H9 (cell line): ENCODE measurements at regions not wholly inside any gene's neighbourhood (a gene's known extent, or its start where the extent isn't known, plus 50 kb on each side); places are given as distances from the start of the nearest gene placed in this dataset.

ENCODE experiments used
- DNase-seq: peaks from one replicate; pipeline ENCODE4 v3.0.0-alpha.2; 2017
- H2AFZ ChIP-seq: one replicate; pipeline ENCODE4 v1.6.1; 2013; ENCODE audit warnings: mild to moderate bottlenecking, low read length, control low read depth, moderate library complexity
- H2AK5ac ChIP-seq: 2 replicates; pipeline ENCODE4 v1.6.1; 2013; ENCODE audit warnings: low read length, control low read depth, mixed read lengths; ENCODE audit not compliant: insufficient read length
- H2BK120ac ChIP-seq: one replicate; pipeline ENCODE4 v1.6.1; 2013; ENCODE audit warnings: low read depth, mild to moderate bottlenecking, low read length, control low read depth, inconsistent platforms; ENCODE audit not compliant: poor library complexity, severe bottlenecking
- H2BK12ac ChIP-seq: 2 replicates; pipeline ENCODE4 v1.6.1; 2013; ENCODE audit warnings: low read length, control low read depth, mixed read lengths, low read depth; ENCODE audit not compliant: insufficient read length
- H2BK15ac ChIP-seq: 2 replicates; pipeline ENCODE4 v1.6.1; 2013; ENCODE audit warnings: low read depth, low read length, control low read depth
- H2BK20ac ChIP-seq: one replicate; pipeline ENCODE4 v1.6.1; 2013; ENCODE audit warnings: low read depth, mild to moderate bottlenecking, low read length, control low read depth, inconsistent platforms; ENCODE audit not compliant: poor library complexity, severe bottlenecking
- H2BK5ac ChIP-seq: 2 replicates; pipeline ENCODE4 v1.6.1; 2013; ENCODE audit warnings: low read length, control low read depth, mixed read lengths; ENCODE audit not compliant: insufficient read length
- H3K14ac ChIP-seq: 2 replicates; pipeline ENCODE4 v1.6.1; 2013; ENCODE audit warnings: low read length, control low read depth; ENCODE audit not compliant: insufficient read depth
- H3K18ac ChIP-seq: 2 replicates; pipeline ENCODE4 v1.6.1; 2013; ENCODE audit warnings: low read depth, mild to moderate bottlenecking, mixed read lengths, low read length, control low read depth; ENCODE audit not compliant: insufficient read length
- H3K23ac ChIP-seq: 2 replicates; pipeline ENCODE4 v1.6.1; 2013; ENCODE audit warnings: low read length, control low read depth, mixed read lengths, low read depth; ENCODE audit not compliant: insufficient read length
- H3K23me2 ChIP-seq: 2 replicates; pipeline ENCODE4 v1.6.1; 2013; ENCODE audit warnings: low read depth, mild to moderate bottlenecking, mixed read lengths, low read length, control low read depth; ENCODE audit not compliant: insufficient read length, poor library complexity, severe bottlenecking
- H3K27ac ChIP-seq: 2 replicates; pipeline ENCODE4 v1.5.1; 2013; ENCODE audit warnings: low read length, control low read depth, mixed read lengths, low read depth; ENCODE audit not compliant: insufficient read length
- H3K27me3 ChIP-seq: 2 replicates; pipeline ENCODE4 v1.6.1; 2013; ENCODE audit warnings: low read length, control low read depth, inconsistent platforms; ENCODE audit not compliant: insufficient read depth
- H3K4ac ChIP-seq: 2 replicates; pipeline ENCODE4 v1.6.1; 2013; ENCODE audit warnings: low read depth, mild to moderate bottlenecking, control low read depth, inconsistent platforms, low read length, moderate library complexity
- H3K4me1 ChIP-seq: 2 replicates; pipeline ENCODE4 v1.6.1; 2013; ENCODE audit warnings: low read length, control low read depth, inconsistent platforms; ENCODE audit not compliant: insufficient read depth
- H3K4me2 ChIP-seq: 2 replicates; pipeline ENCODE4 v1.6.1; 2013; ENCODE audit warnings: low read length, control low read depth, mixed read lengths; ENCODE audit not compliant: insufficient read length, insufficient read depth
- H3K56ac ChIP-seq: 2 replicates; pipeline ENCODE4 v1.6.1; 2013; ENCODE audit warnings: low read depth, mild to moderate bottlenecking, mixed read lengths, low read length, control low read depth; ENCODE audit not compliant: insufficient read length
- H3K79me1 ChIP-seq: 2 replicates; pipeline ENCODE4 v1.6.1; 2013; ENCODE audit warnings: low read depth, mild to moderate bottlenecking, moderate library complexity, low read length, control low read depth, inconsistent platforms; ENCODE audit not compliant: insufficient read depth, poor library complexity, severe bottlenecking
- H3K79me2 ChIP-seq: 2 replicates; pipeline ENCODE4 v1.6.1; 2013; ENCODE audit warnings: low read length, control low read depth, inconsistent platforms; ENCODE audit not compliant: insufficient read depth
- H3K9ac ChIP-seq: 2 replicates; pipeline ENCODE4 v1.6.1; 2013; ENCODE audit warnings: low read length, control low read depth, mixed read lengths; ENCODE audit not compliant: insufficient read length; ENCODE audit errors: extremely low read depth
- H3K9me3 ChIP-seq: one replicate; pipeline ENCODE4 v1.6.1; 2013; ENCODE audit warnings: low read depth, low read length, inconsistent platforms; ENCODE audit not compliant: control insufficient read depth
- H3T11ph ChIP-seq: one replicate; pipeline ENCODE4 v1.6.1; 2013; ENCODE audit warnings: mild to moderate bottlenecking, low read length, control low read depth, inconsistent platforms
- H4K20me1 ChIP-seq: one replicate; pipeline ENCODE4 v1.6.1; 2013; ENCODE audit not compliant: control insufficient read depth, insufficient read length, insufficient read depth
- H4K5ac ChIP-seq: 2 replicates; pipeline ENCODE4 v1.6.1; 2013; ENCODE audit warnings: low read depth, mild to moderate bottlenecking, mixed read lengths, low read length, control low read depth; ENCODE audit not compliant: insufficient read length
- H4K8ac ChIP-seq: replicated peaks from 2 replicates; pipeline ENCODE4 v1.6.1; 2013; ENCODE audit warnings: low read length, control low read depth, mixed read lengths, low read depth; ENCODE audit not compliant: insufficient read length
- H4K91ac ChIP-seq: 2 replicates; pipeline ENCODE4 v1.6.1; 2013; ENCODE audit warnings: low read depth, mild to moderate bottlenecking, moderate library complexity, mixed read lengths, low read length, control low read depth; ENCODE audit not compliant: insufficient read length
- H3K27ac Mint-ChIP-seq, 3 experiments: 2 replicates in 2 of 3; 3 replicates in 1 of 3; pipeline ENCODE4 v1.8.0; 2020 to 2021; ENCODE audit warnings: mixed read lengths in 3 of 3, mild to moderate bottlenecking in 1 of 3, moderate library complexity in 1 of 3
- H3K27me3 Mint-ChIP-seq: 2 replicates; pipeline ENCODE4 v1.8.0; 2021; ENCODE audit warnings: low read depth, mild to moderate bottlenecking, moderate library complexity, mixed read lengths
- H3K36me3 Mint-ChIP-seq, 3 experiments: 2 replicates in 2 of 3; 3 replicates in 1 of 3; pipeline ENCODE4 v1.8.0; 2020 to 2021; ENCODE audit warnings: low read depth in 3 of 3, mixed read lengths in 3 of 3; ENCODE audit not compliant: insufficient read depth in 1 of 3
- H3K4me1 Mint-ChIP-seq, 2 experiments: 2 replicates each; pipeline ENCODE4 v1.8.0; 2020; ENCODE audit warnings: mixed read lengths in 2 of 2
- H3K4me3 Mint-ChIP-seq, 2 experiments: 2 replicates in 1 of 2; 3 replicates in 1 of 2; pipeline ENCODE4 v1.8.0; 2020 to 2021; ENCODE audit warnings: mild to moderate bottlenecking in 2 of 2, mixed read lengths in 2 of 2, moderate library complexity in 1 of 2
- H3K9me3 Mint-ChIP-seq, 2 experiments: 2 replicates in 1 of 2; 3 replicates in 1 of 2; pipeline ENCODE4 v1.8.0; 2020; ENCODE audit warnings: mild to moderate bottlenecking in 2 of 2, mixed read lengths in 2 of 2, moderate library complexity in 1 of 2
- CTCF ChIP-seq: fragments of 200-600 bp; sonication (generic); conservative IDR thresholded peaks from 3 replicates; pipeline ENCODE4 v1.8.0; 2021; ENCODE audit warnings: antibody characterized with exemption, mild to moderate bottlenecking
- WGBS: extraction: QIAGEN DNeasy Blood & Tissue Kit; methylation state at CpG from one replicate; pipeline ENCODE4 v1.1.7; 2013; ENCODE audit warnings: missing lambda C conversion rate, low lambda C conversion rate, mixed read lengths; ENCODE audit not compliant: insufficient read length; ENCODE audit errors: extremely low coverage; 5-methylcytosine and 5-hydroxymethylcytosine counted together

- no peak for DNase-seq
- Histone ChIP-seq H4K5ac (no peak overlapping the region), H3T11ph (no peak overlapping the region), H3K79me1 (no peaks in the 10 kb centered on the region), H3K27me3 (no peaks in the 10 kb centered on the region), H2BK120ac (no peak overlapping the region), H3K27ac (no peak overlapping the region), H4K91ac (no peak overlapping the region), H3K4me1 (no peaks in the 10 kb centered on the region; the same call in none of the 2 replicates), H2BK12ac (no peak overlapping the region), H4K8ac (no peak overlapping the region), H2AK5ac (no peak overlapping the region), H3K9me3 (no peaks in the 10 kb centered on the region), H2AFZ (no peak overlapping the region), H2BK15ac (no peak overlapping the region), H3K23ac (no peak overlapping the region), H3K4ac (no peak overlapping the region), H3K4me2 (no peak overlapping the region), H3K79me2 (no peaks in the 10 kb centered on the region), H2BK20ac (no peak overlapping the region), H3K14ac (no peak overlapping the region), H2BK5ac (no peak overlapping the region), H3K56ac (no peak overlapping the region), H3K23me2 (no peaks in the 10 kb centered on the region), H4K20me1 (no peaks in the 10 kb centered on the region), H3K18ac (no peak overlapping the region), H3K9ac (no peak overlapping the region)
- no peak overlapping the region for H3K27ac Mint-ChIP-seq
- no peak overlapping the region for H3K4me3 Mint-ChIP-seq
- TF ChIP-seq CTCF: no peak
- no CpG with 5 or more reads among the region's 1 CpG for WGBS
- no peaks in the 10 kb centered on the region; a peak in 1 of 5 replicates for H3K9me3 Mint-ChIP-seq
- no peaks in the 10 kb centered on the region for H3K27me3 Mint-ChIP-seq
- H3K36me3 Mint-ChIP-seq: no peaks in the 10 kb centered on the region; a peak in 1 of 7 replicates
- peaks cover 9 to 23% of the 10 kb centered on the region in 2 experiments for H3K4me1 Mint-ChIP-seq
These were observed 284.4 kb upstream of the PKN2 start for GRCh38 chr1:88399690-88400089.
